Small intestine (tissue), 7 donors: ENCODE measurements at regions not wholly inside any gene's neighbourhood (a gene's known extent, or its start where the extent isn't known, plus 50 kb on each side); places are given as distances from the start of the nearest gene placed in this dataset.

Experiments
- DNase-seq, 2 donors: peaks; one replicate each; pipeline versions ENCODE4 v3.0.0 to v3.0.0-alpha.2; 2013
- FAIRE-seq: peaks from 2 replicates; lab custom pipeline; 2012; peaks lifted over from hg19 to GRCh38; lab: Jason Lieb, UNC
- H3K27ac ChIP-seq, 3 donors: one replicate each; pipeline ENCODE4 v1.5.1; 2013; ENCODE audit warnings: low read length in 2 of 3, mild to moderate bottlenecking in 2 of 3, control low read depth in 1 of 3, inconsistent platforms in 1 of 3, low read depth in 1 of 3, moderate library complexity in 1 of 3
- H3K27me3 ChIP-seq, 3 donors: one replicate each; pipeline ENCODE4 v1.6.1; 2013; ENCODE audit warnings: low read length in 3 of 3, inconsistent platforms in 1 of 3; ENCODE audit not compliant: control insufficient read depth in 3 of 3, insufficient read depth in 3 of 3
- H3K36me3 ChIP-seq, 3 donors: one replicate each; pipeline ENCODE4 v1.6.1; 2013; ENCODE audit warnings: low read length in 3 of 3, inconsistent platforms in 1 of 3, low read depth in 1 of 3, mild to moderate bottlenecking in 1 of 3, moderate library complexity in 1 of 3; ENCODE audit not compliant: control insufficient read depth in 3 of 3, insufficient read depth in 2 of 3
- H3K4me1 ChIP-seq, 3 donors: one replicate each; pipeline ENCODE4 v1.6.1; 2013; ENCODE audit warnings: low read length in 2 of 3, inconsistent platforms in 1 of 3, low read depth in 1 of 3, mild to moderate bottlenecking in 1 of 3, moderate library complexity in 1 of 3; ENCODE audit not compliant: control insufficient read depth in 3 of 3, insufficient read depth in 2 of 3
- H3K4me3 ChIP-seq, 3 donors: one replicate each; pipeline ENCODE4 v1.5.1; 2013; ENCODE audit warnings: low read length in 3 of 3, control low read depth in 1 of 3, inconsistent platforms in 1 of 3, low read depth in 1 of 3, mild to moderate bottlenecking in 1 of 3, moderate library complexity in 1 of 3
- H3K9me3 ChIP-seq, 2 donors: one replicate each; pipeline ENCODE4 v1.6.1; 2013; ENCODE audit warnings: low read depth in 1 of 2, low read length in 1 of 2; ENCODE audit not compliant: control insufficient read depth in 2 of 2, insufficient read depth in 1 of 2
- WGBS, 3 donors: extraction: QIAGEN DNeasy Blood & Tissue Kit; methylation state at CpG; one replicate each; pipeline ENCODE4 v1.1.7; 2013; 5-methylcytosine and 5-hydroxymethylcytosine counted together
- donor health status: healthy with polysubstance abuse.
- donor health status: control.
- donor health status: control.
- donor health status: Bipolar disorder and iron deficiency.
- donor health status: healthy.

- 74 to 79% (median 75%) methylated on average over 8 of the region's 8 CpGs for WGBS, 3 donors
- no peak for FAIRE-seq
Measured at GRCh38 chr2:64331849-64332699, 121.9 kb upstream of the LGALSL start.

DNA sequence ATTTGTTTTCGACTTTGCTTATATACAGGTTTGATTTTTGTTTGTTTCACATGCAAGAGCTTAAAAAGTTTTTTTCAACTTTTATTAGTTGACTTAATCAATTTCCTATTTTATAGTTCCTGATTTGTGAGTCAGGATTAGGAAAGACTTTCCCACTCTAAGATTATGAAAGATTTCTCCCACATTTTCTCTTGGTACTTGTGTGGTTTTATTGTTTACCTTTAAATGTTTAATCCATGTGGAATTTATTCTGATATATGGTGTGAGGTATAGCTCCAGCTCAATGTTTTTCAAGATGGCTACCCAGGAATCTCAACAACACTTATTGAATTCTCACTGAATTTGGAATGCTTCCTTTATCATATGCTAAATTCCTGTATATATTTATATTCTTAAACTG is 117.8 kb upstream of the LGALSL start:
- FAIRE-seq: no peak
- WGBS, 3 donors: 95 to 98% (median 96%) methylated on average over 1 of the region's 1 CpG
- H3K36me3 ChIP-seq: no peaks in the 10 kb centered on the region
- no peak overlapping the region for H3K27ac ChIP-seq
- no peak overlapping the region for H3K4me3 ChIP-seq
- H3K27me3 ChIP-seq: no peaks in the 10 kb centered on the region
- peaks cover 0 to 8% (median 0%) of the 10 kb centered on the region in 3 donors for H3K4me1 ChIP-seq
- DNase-seq: no peak
- H3K9me3 ChIP-seq: no peaks in the 10 kb centered on the region

More at GRCh38 chr2:64331849-64332699, 121.9 kb upstream of the LGALSL start:
- H3K36me3 ChIP-seq: no peaks in the 10 kb centered on the region
- H3K4me3 ChIP-seq: no peak overlapping the region
- no peaks in the 10 kb centered on the region for H3K9me3 ChIP-seq
- H3K27ac ChIP-seq: peak overlapping the region in 2 of 3 donors; percentile 14 to 26
- peaks cover 0 to 14% (median 4%) of the 10 kb centered on the region in 3 donors for H3K4me1 ChIP-seq
- H3K27me3 ChIP-seq: no peaks in the 10 kb centered on the region
- peak in 1 of 2 donors; percentile 69 for DNase-seq

DNA sequence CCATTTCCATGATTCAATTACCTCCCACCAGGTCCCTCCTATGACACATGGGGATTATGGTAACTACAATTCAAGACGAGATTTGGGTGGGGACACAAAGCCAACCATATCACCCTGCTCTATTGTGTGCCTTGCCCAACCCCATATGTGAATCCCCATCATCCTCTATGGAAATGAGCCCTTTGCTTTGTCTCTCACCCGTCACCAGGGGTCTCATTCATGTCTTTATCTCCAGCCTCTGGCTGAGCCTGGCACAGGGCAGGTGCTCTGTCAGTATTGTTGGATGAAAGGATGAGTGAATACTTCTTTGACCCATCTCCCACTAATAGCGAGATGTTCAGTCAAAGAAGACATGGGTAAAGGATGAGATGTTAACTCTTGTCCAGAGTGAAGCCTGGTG is 116.6 kb upstream of the LGALSL start:
- Histone ChIP-seq H3K4me3 (no peak overlapping the region), H3K27ac (no peak overlapping the region), H3K27me3 (no peaks in the 10 kb centered on the region), H3K9me3 (no peaks in the 10 kb centered on the region), H3K36me3 (no peaks in the 10 kb centered on the region), H3K4me1 (peaks cover 0 to 2% (median 0%) of the 10 kb centered on the region in 3 donors)
- 93 to 95% (median 95%) methylated on average over 3 of the region's 3 CpGs for whole genome bisulfite sequencing, 3 donors
- FAIRE-seq (no peak), DNase-seq (no peak)

DNA sequence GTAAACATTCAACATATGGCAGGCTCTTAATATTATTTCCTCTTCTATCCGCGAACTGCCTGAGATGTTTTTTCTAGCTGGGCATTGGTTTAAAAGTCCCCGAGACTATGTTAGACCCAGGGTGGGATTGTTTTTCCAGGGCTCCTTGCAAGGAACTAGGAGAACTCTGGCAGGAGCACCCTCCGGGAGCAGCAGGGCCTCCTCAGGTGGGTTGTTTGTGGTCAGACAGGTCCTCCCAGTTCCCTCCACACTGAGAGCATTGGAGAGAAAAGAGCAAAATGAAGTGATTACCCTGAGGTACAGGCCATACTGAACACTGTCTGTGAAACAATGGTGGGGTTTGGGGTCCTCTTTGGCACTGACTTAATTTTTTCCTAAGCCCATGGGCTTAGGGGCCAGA is 115.9 kb upstream of the LGALSL start:
- H3K4me3 ChIP-seq: no peak overlapping the region
- DNase-seq: no peak
- 83 to 88% (median 83%) methylated on average over 4 of the region's 4 CpGs for WGBS, 3 donors
- H3K9me3 ChIP-seq: no peaks in the 10 kb centered on the region
- no peak overlapping the region for H3K27ac ChIP-seq
- H3K27me3 ChIP-seq: no peaks in the 10 kb centered on the region
- FAIRE-seq: no peak
- H3K4me1 ChIP-seq: no peaks in the 10 kb centered on the region
- no peaks in the 10 kb centered on the region for H3K36me3 ChIP-seq

- DNase-seq: no peak
- no peak for FAIRE-seq
Measured at GRCh38 chr2:64338910-64339500, 115.0 kb upstream of the LGALSL start.

DNA sequence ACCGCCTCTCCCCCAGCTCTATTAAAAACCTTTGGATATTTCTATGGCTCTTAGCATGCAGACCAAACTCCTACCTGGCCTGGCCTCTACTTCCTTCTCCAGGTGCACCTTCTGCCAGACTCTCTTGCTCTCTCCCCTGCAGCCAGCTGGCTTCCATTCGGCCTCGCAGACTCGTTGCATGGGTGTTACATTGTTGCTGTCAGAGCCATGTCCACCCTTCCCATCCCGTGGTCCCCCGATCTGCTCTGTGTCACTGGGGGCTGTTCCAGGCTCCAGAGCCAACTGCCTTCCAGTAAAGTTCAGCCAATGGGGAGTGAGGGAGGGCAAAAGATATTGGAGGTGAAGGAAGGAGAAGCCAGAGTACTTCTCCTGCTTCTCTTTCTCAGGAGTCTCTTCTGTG is 112.5 kb upstream of the LGALSL start:
- Histone ChIP-seq H3K36me3 (no peaks in the 10 kb centered on the region), H3K4me1 (no peaks in the 10 kb centered on the region), H3K9me3 (no peaks in the 10 kb centered on the region), H3K4me3 (no peak overlapping the region), H3K27ac (no peak overlapping the region), H3K27me3 (no peaks in the 10 kb centered on the region)
- WGBS, 3 donors: 92 to 96% (median 96%) methylated on average over 6 of the region's 6 CpGs
- DNase-seq: no peak
- FAIRE-seq: no peak

More at GRCh38 chr2:64338910-64339500, 115.0 kb upstream of the LGALSL start:
- Histone ChIP-seq H3K4me1 (no peaks in the 10 kb centered on the region), H3K9me3 (no peaks in the 10 kb centered on the region), H3K4me3 (no peak overlapping the region), H3K36me3 (no peaks in the 10 kb centered on the region), H3K27me3 (no peaks in the 10 kb centered on the region), H3K27ac (no peak overlapping the region)
- WGBS, 3 donors: 62 to 72% (median 62%) methylated on average over 5 of the region's 5 CpGs

DNA sequence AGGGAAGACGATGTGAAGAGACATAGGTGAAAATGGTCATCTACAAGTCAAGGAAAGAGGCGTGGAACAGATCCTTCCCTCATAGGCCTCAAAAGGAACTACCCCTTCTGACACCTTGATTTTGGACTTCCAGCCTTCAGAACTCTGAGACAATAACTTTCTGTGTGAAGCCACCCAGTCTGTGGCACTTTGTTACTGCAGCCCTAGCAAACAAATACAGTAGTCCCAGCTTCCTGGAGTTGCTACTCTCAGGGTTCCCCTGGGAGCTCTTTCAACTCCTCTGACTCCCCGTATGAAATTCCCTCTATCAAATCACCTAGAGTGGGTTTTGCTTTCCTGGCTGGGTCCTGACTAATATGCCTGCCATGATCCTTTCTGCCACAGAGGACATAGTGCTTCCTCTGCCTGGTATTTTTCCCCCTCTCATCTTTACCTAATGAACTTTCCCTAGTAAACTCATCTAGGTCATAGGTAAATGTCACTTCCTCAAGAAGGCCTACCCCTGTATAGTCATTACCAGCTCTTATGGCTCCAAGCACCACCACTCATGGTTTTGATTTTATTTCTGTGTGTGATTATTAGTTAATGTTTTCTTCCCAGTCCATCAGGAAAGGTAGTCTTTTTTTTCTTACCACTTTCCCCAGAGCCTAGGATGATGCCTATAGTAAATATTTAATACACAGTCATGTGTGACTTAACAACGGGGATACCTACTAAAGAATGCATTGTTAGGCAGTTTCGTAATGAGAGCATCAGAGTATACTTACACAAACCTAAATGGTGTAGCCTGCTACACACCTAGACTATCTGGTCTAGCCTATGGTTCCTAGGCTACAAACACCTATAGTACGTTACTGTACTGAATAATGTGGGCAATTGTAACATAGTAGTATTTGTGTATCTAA is 111.5 kb upstream of the LGALSL start:
- Histone ChIP-seq H3K9me3 (no peaks in the 10 kb centered on the region), H3K4me1 (no peaks in the 10 kb centered on the region), H3K27me3 (no peaks in the 10 kb centered on the region), H3K27ac (no peak overlapping the region), H3K36me3 (no peaks in the 10 kb centered on the region), H3K4me3 (no peak overlapping the region)
- 83 to 88% (median 86%) methylated on average over 6 of the region's 6 CpGs for WGBS, 3 donors
- DNase-seq (no peak), FAIRE-seq (no peak)

DNA sequence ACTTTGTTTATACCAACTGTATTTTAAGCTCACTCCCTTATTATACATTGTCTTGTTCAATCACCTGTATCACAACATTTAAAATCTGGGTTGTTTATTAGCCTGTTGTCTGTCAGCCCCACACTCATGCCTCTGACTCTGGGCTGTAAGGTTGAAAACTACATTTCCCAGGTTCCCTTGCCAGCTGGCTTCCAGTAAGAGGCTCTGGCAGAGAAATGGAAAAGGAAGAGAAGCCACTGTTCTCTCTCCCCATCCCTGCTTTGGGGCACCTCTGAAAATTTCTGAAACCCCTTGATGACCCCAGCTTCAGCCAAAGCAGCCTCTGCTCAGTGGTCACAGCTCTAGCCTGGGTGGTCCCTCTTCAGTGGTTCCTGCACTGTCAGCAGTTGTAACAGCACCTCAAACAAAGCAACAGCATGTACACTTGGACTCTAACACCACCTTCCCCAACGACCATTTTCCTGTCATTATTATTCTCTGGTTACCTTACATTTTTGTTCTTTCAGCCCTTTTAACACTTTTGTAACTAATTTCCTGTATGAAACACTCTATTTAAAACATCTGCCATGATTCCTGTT is 108.9 kb upstream of the LGALSL start:
- Histone ChIP-seq H3K9me3 (no peaks in the 10 kb centered on the region), H3K4me1 (no peaks in the 10 kb centered on the region), H3K27me3 (no peaks in the 10 kb centered on the region), H3K4me3 (no peak overlapping the region), H3K36me3 (no peaks in the 10 kb centered on the region), H3K27ac (no peak overlapping the region)
- no peak for DNase-seq
- FAIRE-seq: no peak
- WGBS, 3 donors: 12 to 14% (median 14%) methylated on average over 1 of the region's 1 CpG
